Naive thymus-derived CD4-positive, alpha-beta T cell (primary cell): ENCODE measurements at regions not wholly inside any gene's neighbourhood (a gene's known extent, or its start where the extent isn't known, plus 50 kb on each side); places are given as distances from the start of the nearest gene placed in this dataset.
"Not testable (repeated sequence)": the region's sequence is repeated elsewhere in the genome, so short reads cannot be mapped to it uniquely, and the experiment has no call there.

Source experiments
- ATAC-seq: fragments of 150-1000 bp; cut with Tn5 transposase; 2 replicates; pipeline ENCODE4 v1.10.0; 2021; ENCODE audit warnings: mild to moderate bottlenecking, moderate library complexity
- CTCF ChIA-PET: fragments of 350-600 bp; sonication (Branson Sonifier 250); formaldehyde crosslinking; loops from one replicate; lab custom pipeline; 2021; ENCODE audit warnings: antibody characterized with exemption; lab: Charles Lee
- POLR2A ChIA-PET: fragments of 350-600 bp; sonication (Branson Sonifier 250); formaldehyde crosslinking; loops from one replicate; lab custom pipeline; 2021; ENCODE audit warnings: antibody characterized with exemption, inconsistent platforms; lab: Charles Lee
- DNase-seq, 9 donors: peaks; one replicate each; pipeline versions ENCODE4 v3.0.0 to v3.0.0-alpha.2; 2020 to 2022; ENCODE audit warnings: mixed read lengths in 1 of 9
- H3K27ac ChIP-seq: one replicate; pipeline ENCODE4 v1.7.0; 2013; ENCODE audit warnings: mild to moderate bottlenecking, low read depth, low read length, moderate library complexity
- H3K27me3 ChIP-seq, 2 donors: one replicate each; pipeline ENCODE4 v1.7.0; 2013; ENCODE audit warnings: low read length in 2 of 2, mild to moderate bottlenecking in 2 of 2, moderate library complexity in 2 of 2; ENCODE audit not compliant: control insufficient read depth in 2 of 2, insufficient read depth in 2 of 2
- H3K36me3 ChIP-seq, 3 experiments: 1 replicate in 2 of 3; 2 replicates in 1 of 3; pipeline ENCODE4 v1.7.0; 2013; ENCODE audit warnings: low read length in 3 of 3, mild to moderate bottlenecking in 3 of 3, moderate library complexity in 1 of 3; ENCODE audit not compliant: insufficient read depth in 3 of 3, control insufficient read depth in 2 of 3
- H3K4me1 ChIP-seq, 2 donors: one replicate each; pipeline ENCODE4 v1.7.0; 2013; ENCODE audit warnings: low read length in 2 of 2, mild to moderate bottlenecking in 2 of 2, moderate library complexity in 1 of 2; ENCODE audit not compliant: control insufficient read depth in 2 of 2, insufficient read depth in 2 of 2
- H3K4me3 ChIP-seq: 2 replicates; pipeline ENCODE4 v1.7.0; 2013; ENCODE audit warnings: mild to moderate bottlenecking, low read length
- H3K9me3 ChIP-seq, 3 experiments: 1 replicate in 2 of 3; 2 replicates in 1 of 3; pipeline ENCODE4 v1.7.0; 2013; ENCODE audit warnings: low read length in 3 of 3; ENCODE audit not compliant: control insufficient read depth in 2 of 3
- H3K27ac Mint-ChIP-seq, 9 donors: one replicate each; pipeline ENCODE4 v1.8.0; 2020 to 2022; ENCODE audit warnings: mixed read lengths in 9 of 9, mild to moderate bottlenecking in 8 of 9, moderate library complexity in 5 of 9, inconsistent platforms in 2 of 9
- H3K27me3 Mint-ChIP-seq, 5 donors: one replicate each; pipeline ENCODE4 v1.8.0; 2021 to 2022; ENCODE audit warnings: mixed read lengths in 5 of 5, mild to moderate bottlenecking in 1 of 5
- H3K36me3 Mint-ChIP-seq, 5 donors: one replicate each; pipeline ENCODE4 v1.8.0; 2020 to 2022; ENCODE audit warnings: mixed read lengths in 5 of 5, mild to moderate bottlenecking in 3 of 5, inconsistent platforms in 1 of 5
- H3K4me1 Mint-ChIP-seq, 7 donors: one replicate each; pipeline ENCODE4 v1.8.0; 2020 to 2022; ENCODE audit warnings: mixed read lengths in 7 of 7, mild to moderate bottlenecking in 3 of 7, inconsistent platforms in 1 of 7
- H3K4me3 Mint-ChIP-seq, 10 donors: one replicate each; pipeline ENCODE4 v1.8.0; 2020 to 2022; ENCODE audit warnings: mild to moderate bottlenecking in 10 of 10, mixed read lengths in 10 of 10, moderate library complexity in 6 of 10, inconsistent platforms in 2 of 10
- H3K9me3 Mint-ChIP-seq, 11 donors: one replicate each; pipeline ENCODE4 v1.8.0; 2020 to 2022; ENCODE audit warnings: mixed read lengths in 11 of 11, mild to moderate bottlenecking in 4 of 11, inconsistent platforms in 1 of 11, moderate library complexity in 1 of 11
- intact Hi-C, 2 donors: fragments of 100-400 bp; cut with micrococcal nuclease; formaldehyde crosslinking; loops; one replicate each; pipeline ENCODE4 v1.15.1; 2023

- ATAC-seq, H3K27ac Mint-ChIP-seq, POLR2A ChIA-PET, H3K4me3 Mint-ChIP-seq, H3K9me3 ChIP-seq, intact Hi-C loops, H3K27ac ChIP-seq, H3K27me3 ChIP-seq, H3K9me3 Mint-ChIP-seq, H3K36me3 Mint-ChIP-seq, H3K4me3 ChIP-seq, H3K4me1 ChIP-seq, H3K4me1 Mint-ChIP-seq, CTCF ChIA-PET, H3K27me3 Mint-ChIP-seq, DNase-seq, H3K36me3 ChIP-seq: not testable (repeated sequence)
Observed at GRCh38 chr1:206326159-206326939, 123.0 kb downstream of the SRGAP2 start.

- H3K9me3 ChIP-seq, H3K4me1 Mint-ChIP-seq, H3K4me3 ChIP-seq, DNase-seq, H3K27ac ChIP-seq, H3K9me3 Mint-ChIP-seq, intact Hi-C loops, H3K36me3 Mint-ChIP-seq, H3K36me3 ChIP-seq, ATAC-seq, H3K27me3 ChIP-seq, H3K4me3 Mint-ChIP-seq, POLR2A ChIA-PET, H3K27ac Mint-ChIP-seq, H3K4me1 ChIP-seq, CTCF ChIA-PET, H3K27me3 Mint-ChIP-seq: not testable (repeated sequence)
Observed at GRCh38 chr1:206331597-206331996, 128.3 kb downstream of the SRGAP2 start.

DNA sequence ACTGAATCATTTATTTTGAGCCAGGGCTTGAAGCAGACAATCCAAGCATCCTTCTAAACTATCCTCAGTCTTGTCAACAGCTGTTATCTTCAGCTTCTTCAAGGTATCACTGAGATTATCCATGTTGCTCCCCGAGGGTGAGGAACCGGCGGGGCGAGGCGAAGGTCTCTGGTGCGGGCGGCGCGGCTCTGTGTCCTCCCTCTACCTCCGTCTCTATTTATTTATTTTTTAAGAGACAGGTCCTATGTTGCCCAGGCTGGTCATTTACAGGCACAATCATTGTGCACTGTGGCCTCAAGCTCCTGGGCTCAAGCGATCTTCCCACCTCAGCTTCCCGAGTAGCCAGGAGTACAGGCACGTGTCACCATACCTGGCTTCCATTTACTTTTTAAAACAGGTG lies 130.0 kb downstream of the SRGAP2 start:
- H3K27me3 Mint-ChIP-seq, H3K4me3 ChIP-seq, H3K9me3 ChIP-seq, H3K36me3 ChIP-seq, H3K4me1 Mint-ChIP-seq, intact Hi-C loops, CTCF ChIA-PET, H3K36me3 Mint-ChIP-seq, H3K9me3 Mint-ChIP-seq, DNase-seq, H3K27me3 ChIP-seq, H3K4me1 ChIP-seq, H3K27ac Mint-ChIP-seq, H3K27ac ChIP-seq, POLR2A ChIA-PET, ATAC-seq, H3K4me3 Mint-ChIP-seq: not testable (repeated sequence)

- ATAC-seq, H3K4me1 ChIP-seq, H3K36me3 Mint-ChIP-seq, POLR2A ChIA-PET, DNase-seq, H3K4me1 Mint-ChIP-seq, H3K9me3 ChIP-seq, H3K4me3 ChIP-seq, H3K36me3 ChIP-seq, H3K4me3 Mint-ChIP-seq, CTCF ChIA-PET, intact Hi-C loops, H3K27ac Mint-ChIP-seq, H3K27me3 ChIP-seq, H3K27me3 Mint-ChIP-seq, H3K9me3 Mint-ChIP-seq, H3K27ac ChIP-seq: not testable (repeated sequence)
Observed at GRCh38 chr1:206333897-206334296, 130.6 kb downstream of the SRGAP2 start.

- CTCF ChIA-PET, H3K4me3 ChIP-seq, intact Hi-C loops, H3K27me3 ChIP-seq, H3K9me3 Mint-ChIP-seq, POLR2A ChIA-PET, H3K27me3 Mint-ChIP-seq, H3K4me1 ChIP-seq, H3K4me1 Mint-ChIP-seq, ATAC-seq, H3K4me3 Mint-ChIP-seq, H3K9me3 ChIP-seq, H3K27ac ChIP-seq, DNase-seq, H3K36me3 Mint-ChIP-seq, H3K27ac Mint-ChIP-seq, H3K36me3 ChIP-seq: not testable (repeated sequence)
Observed at GRCh38 chr1:206334481-206334880, 131.1 kb downstream of the SRGAP2 start.

GRCh38 chr1:206335162-206335561 lies 131.8 kb downstream of the SRGAP2 start:
- H3K4me3 Mint-ChIP-seq, CTCF ChIA-PET, DNase-seq, H3K4me3 ChIP-seq, POLR2A ChIA-PET, H3K27ac Mint-ChIP-seq, H3K27me3 ChIP-seq, intact Hi-C loops, H3K27me3 Mint-ChIP-seq, H3K4me1 Mint-ChIP-seq, H3K9me3 ChIP-seq, H3K36me3 ChIP-seq, H3K36me3 Mint-ChIP-seq, ATAC-seq, H3K9me3 Mint-ChIP-seq, H3K27ac ChIP-seq, H3K4me1 ChIP-seq: not testable (repeated sequence)
